ENCODE measurements at regions not wholly inside any gene's neighbourhood (a gene's known extent, or its start where the extent isn't known, plus 50 kb on each side); places are given as distances from the start of the nearest gene placed in this dataset.

DNA sequence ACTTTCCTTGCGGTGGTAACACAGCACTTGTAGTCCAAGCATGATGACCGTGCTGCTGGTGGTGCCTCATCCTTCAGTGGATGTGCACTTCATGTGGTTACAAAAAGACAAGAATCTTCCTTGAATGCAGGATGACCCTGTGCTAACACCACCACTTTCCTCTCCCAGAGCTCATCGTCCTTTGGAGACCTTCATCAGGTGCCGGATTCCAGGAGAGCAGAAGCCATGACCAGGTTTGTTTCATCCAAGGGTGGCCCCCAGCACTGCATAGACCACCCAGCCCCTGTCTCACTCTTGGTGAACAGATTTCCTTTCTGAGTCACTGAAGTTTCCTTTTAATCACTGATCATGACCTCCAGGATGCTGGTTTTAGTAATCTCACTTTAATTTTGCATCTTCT lies 101.2 kb upstream of the SYNDIG1 start:
- DNase-seq (ENCODE audit: low read depth): no peak

DNA sequence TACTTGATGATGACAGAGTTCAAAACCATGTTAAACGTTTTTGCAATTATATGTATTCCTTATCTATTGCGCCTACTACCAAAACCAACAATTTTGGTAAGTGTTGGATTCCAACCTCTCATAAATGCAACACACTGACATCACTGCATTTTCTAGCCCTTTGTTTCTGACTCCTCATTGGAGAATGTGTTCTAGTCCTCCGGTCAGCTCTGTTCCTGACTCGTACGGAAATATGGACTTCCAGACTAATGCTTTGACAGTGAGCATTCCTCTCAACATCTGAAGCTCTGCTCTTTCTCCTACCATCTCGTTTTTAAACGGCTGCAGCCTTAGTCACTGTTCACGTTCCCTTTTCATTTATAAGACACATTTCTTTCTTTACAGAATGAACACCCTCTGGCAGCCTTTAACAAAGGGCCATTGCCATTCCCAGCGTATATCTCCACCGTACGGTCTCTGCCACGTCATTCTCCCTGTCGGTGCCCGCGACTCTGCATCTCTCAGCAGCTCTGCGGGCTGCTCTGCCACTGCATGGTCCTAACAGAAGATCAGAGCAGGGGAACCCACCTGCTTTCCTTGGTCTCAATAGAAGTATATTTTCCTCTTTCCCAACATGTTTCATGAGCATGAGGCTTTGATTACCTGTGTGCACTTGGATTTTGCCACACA lies 103.0 kb upstream of the SYNDIG1 start:
- no peak overlapping the region for H3K4me3 ChIP-seq (ENCODE audit: low read depth, low read length)
- TF ChIP-seq, protein P1, sequence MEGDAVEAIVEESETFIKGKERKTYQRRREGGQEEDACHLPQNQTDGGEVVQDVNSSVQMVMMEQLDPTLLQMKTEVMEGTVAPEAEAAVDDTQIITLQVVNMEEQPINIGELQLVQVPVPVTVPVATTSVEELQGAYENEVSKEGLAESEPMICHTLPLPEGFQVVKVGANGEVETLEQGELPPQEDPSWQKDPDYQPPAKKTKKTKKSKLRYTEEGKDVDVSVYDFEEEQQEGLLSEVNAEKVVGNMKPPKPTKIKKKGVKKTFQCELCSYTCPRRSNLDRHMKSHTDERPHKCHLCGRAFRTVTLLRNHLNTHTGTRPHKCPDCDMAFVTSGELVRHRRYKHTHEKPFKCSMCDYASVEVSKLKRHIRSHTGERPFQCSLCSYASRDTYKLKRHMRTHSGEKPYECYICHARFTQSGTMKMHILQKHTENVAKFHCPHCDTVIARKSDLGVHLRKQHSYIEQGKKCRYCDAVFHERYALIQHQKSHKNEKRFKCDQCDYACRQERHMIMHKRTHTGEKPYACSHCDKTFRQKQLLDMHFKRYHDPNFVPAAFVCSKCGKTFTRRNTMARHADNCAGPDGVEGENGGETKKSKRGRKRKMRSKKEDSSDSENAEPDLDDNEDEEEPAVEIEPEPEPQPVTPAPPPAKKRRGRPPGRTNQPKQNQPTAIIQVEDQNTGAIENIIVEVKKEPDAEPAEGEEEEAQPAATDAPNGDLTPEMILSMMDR (IDR thresholded peaks at IDR 0.05; ENCODE audit: insufficient read depth, low read depth, low read length): no peak
- no peak for DNase-seq (ENCODE audit: low read depth)

More for the DNA sequence above, 101.2 kb upstream of the SYNDIG1 start:
- TF ChIP-seq, protein P1 (IDR thresholded peaks at IDR 0.05; ENCODE audit: insufficient read depth, low read depth, low read length): no peak
- no peak overlapping the region for H3K4me3 ChIP-seq (ENCODE audit: low read depth, low read length)

DNA sequence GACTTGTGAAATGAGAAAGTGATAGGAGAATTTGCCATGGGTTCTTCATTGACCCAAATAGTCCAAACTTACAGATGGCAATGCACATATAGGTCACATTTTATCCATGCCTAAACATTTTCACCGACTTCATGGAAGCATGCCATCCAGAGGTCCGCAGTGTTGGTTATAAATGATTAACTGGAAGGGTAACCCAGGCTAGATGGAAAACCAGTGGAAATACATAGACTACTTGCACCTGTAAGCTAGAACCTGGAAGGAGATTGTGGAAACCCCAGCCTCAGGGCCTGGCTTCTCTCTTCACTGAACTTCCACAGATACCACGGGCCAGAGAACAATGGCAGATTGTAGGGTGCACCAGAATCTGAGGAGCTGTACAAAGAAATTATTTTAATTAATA lies 103.8 kb upstream of the SYNDIG1 start:
- H3K4me3 ChIP-seq (ENCODE audit: low read depth, low read length): no peak overlapping the region
- TF ChIP-seq, protein P1 (IDR thresholded peaks at IDR 0.05; ENCODE audit: insufficient read depth, low read depth, low read length): no peak
- no peak for DNase-seq (ENCODE audit: low read depth)

DNA sequence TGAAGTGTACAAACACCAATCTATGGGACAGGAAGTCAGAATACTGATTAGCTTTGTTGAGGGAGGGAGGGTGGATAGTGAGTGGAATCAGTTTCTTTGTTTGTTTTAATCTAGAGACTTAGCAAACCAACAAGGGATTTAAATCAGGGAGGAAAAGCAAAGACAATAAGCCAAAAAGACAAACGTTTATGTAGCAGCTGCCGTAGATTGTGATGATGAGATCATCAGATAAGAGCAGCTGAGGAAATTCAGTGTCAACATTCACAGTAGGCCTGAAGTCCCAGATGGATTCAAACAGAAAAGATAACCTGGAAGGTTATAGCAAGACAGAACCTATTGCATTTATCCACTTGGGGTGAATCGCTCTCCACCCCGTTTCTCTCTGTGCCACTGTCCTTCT lies 104.9 kb upstream of the SYNDIG1 start:
- no peak for DNase-seq (ENCODE audit: low read depth)
- TF ChIP-seq, protein P1 (IDR thresholded peaks at IDR 0.05; ENCODE audit: insufficient read depth, low read depth, low read length): no peak
- no peak overlapping the region for H3K4me3 ChIP-seq (ENCODE audit: low read depth, low read length)

DNA sequence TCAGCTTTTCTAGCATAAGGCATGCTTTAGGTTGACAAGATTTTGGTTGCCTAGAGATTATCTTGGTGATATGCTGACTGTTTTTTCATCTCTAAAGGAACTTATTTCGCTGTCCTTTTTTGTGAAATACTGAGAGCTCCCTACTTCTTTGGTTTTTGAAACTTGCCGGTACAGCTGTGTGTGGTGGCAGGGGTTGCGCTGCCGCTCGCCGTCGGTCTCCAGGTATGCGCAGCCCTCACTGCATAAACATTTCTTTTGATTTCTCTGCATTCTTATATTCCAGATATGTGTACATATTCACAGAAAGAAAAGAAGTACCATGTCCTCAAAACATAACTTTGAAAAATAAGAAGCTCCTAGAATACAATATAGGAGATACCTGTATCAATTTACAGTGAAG lies 106.4 kb upstream of the SYNDIG1 start:
- TF ChIP-seq, protein P1 (IDR thresholded peaks at IDR 0.05; ENCODE audit: insufficient read depth, low read depth, low read length): no peak
- no peak for DNase-seq (ENCODE audit: low read depth)
- no peak overlapping the region for H3K4me3 ChIP-seq (ENCODE audit: low read depth, low read length)

DNA sequence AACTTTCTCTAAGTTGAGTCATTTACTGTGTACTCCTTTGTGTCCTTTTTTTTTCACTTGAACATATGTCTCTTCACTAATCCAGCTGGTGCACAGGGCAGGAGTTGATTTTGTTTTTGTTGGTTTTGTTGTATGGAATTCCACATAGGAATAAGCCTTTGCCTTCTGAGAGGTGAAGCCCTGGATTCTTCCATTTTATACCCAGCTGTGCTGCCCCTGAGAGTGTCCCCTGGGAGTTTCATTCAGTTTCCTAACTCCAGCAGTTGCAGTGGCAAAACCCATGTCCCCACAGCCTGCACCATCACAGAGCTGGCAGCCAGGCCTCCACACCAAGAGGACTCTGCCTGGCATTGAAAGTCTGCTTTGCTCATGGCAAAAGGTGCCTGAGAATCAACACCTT lies 107.3 kb upstream of the SYNDIG1 start:
- no peak for DNase-seq (ENCODE audit: low read depth)
- TF ChIP-seq, protein P1 (IDR thresholded peaks at IDR 0.05; ENCODE audit: insufficient read depth, low read depth, low read length): no peak
- no peak overlapping the region for H3K4me3 ChIP-seq (ENCODE audit: low read depth, low read length)

DNA sequence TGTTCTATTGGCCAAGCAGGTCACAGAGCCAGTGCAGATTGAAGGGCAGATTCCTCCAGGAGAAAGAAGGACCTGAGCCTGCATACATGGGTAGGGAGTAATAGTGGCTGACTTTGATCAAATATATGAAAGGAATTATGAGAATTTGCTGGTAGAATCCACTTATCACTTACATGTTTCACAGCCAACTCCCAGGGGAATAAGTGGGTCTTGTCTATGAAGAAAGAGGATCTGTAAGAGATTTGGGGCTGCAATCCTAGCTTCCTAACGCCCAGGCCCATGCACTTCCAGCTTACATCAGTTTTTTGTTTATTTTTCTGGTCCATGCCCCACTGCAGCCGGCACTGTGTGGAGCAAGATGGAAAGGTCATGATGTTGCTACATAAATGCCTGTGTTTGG lies 107.9 kb upstream of the SYNDIG1 start:
- TF ChIP-seq, protein P1 (IDR thresholded peaks at IDR 0.05; ENCODE audit: insufficient read depth, low read depth, low read length): no peak
- DNase-seq (ENCODE audit: low read depth): no peak
- no peak overlapping the region for H3K4me3 ChIP-seq (ENCODE audit: low read depth, low read length)

Data from fibroblast of villous mesenchyme (primary cell).